ENCODE measurements at regions not wholly inside any gene's neighbourhood (a gene's known extent, or its start where the extent isn't known, plus 50 kb on each side); places are given as distances from the start of the nearest gene placed in this dataset.
A peak's percentile ranks its signal among the peaks of the same experiment; 100 is the strongest.
"Not testable (repeated sequence)": the region's sequence is repeated elsewhere in the genome, so short reads cannot be mapped to it uniquely, and the experiment has no call there.

DNA sequence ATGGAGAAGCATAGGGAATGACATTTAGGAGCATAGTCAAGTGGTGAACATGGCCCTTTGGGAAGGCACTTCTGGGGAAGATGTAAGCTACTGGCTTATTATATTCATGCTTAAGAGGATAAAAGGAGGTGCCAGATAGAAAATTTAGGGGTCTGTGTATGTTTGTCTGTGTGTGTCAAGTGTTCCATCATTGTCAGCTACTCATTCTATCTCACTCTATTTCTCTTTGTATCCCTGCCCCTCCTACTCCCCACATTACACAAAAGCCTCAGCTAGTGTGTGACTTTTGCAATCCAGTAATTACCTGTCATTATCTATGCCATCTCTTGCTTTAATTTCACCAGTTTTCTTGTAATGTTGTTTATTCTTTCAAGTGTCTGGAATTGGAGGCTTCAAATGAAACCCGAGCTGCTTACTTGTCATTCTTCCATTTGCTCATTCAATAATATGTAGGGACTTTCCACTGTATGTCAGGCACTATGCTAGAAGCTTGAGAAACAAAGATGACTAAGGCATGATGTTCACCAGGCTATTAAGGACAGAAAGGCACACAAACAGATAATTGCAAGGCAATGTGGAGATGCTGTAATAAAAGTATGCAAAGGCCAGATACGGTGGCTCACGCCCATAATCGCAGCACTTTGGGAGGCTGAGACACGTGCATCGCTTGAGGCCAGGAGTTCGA, 229.8 kb upstream of the TEX13C start:
- DNase-seq, result no peak

GRCh38 chrX:125093852-125094251, 225.8 kb upstream of the TEX13C start:
- no peak for DNase-seq

DNA sequence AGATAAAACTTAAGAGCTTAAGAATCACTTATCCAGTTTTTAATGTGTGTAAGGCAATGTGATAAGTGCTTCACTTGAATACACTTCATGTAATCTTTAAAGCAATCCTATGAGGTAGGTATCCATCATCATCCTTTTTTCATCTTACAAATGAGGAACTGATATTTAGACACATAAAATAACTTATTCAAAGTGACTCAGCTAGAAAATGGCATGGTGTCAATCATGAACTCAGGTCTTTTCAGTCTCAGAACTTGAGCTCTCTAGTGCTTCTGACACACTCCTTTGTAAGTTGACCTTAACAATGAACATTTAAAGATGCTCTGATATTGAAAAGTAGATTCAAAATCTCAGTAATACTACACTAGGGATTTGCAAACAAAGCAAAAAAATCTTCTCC, 224.8 kb upstream of the TEX13C start:
- no peak for DNase-seq

GRCh38 chrX:125096469-125096868, 223.2 kb upstream of the TEX13C start:
- DNase-seq, result no peak

DNA sequence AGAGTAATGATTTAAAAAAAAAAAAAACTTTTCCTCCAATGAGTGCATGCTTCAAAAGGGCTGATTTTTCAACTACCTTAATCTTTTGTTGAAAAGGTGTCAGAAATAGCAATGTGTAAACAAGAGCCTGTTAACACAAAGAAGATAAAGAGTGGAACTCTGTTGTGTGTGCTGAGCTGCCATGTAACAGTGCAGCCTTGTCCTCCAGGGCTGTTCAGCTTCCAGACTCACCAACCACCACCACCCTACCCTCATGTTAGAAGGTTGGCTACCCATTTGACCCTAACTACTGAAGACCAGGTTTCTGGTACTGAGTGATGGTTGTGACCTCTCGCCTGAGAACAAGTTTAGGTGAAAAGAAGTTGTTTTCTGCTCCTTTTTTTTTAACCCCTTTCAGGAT, 222.8 kb upstream of the TEX13C start:
- no peak for DNase-seq

- peak in 1 of 14 donors; percentile 74 for DNase-seq
These were observed 217.5 kb upstream of the TEX13C start for GRCh38 chrX:125101971-125102755.

GRCh38 chrX:125103693-125104092, 216.0 kb upstream of the TEX13C start:
- DNase-seq, result no peak

DNA sequence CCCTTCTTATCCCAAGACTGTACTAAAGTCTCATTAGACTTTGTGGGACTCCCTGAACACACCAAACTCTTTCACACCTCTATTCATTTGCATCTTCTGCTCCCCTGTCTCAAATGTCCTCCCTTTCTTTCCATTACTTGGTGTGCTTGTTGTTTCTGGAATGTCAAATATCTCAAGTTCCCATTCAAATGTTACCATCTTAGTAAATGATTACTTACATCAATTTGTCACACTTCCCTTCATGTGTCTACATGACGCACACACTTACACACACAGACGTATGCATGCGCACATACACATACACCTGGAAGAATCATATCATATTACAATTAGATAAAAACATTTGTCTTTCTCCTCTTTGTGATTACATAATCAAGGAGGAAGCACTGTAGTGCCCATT, 210.8 kb upstream of the TEX13C start:
- no peak for DNase-seq

DNA sequence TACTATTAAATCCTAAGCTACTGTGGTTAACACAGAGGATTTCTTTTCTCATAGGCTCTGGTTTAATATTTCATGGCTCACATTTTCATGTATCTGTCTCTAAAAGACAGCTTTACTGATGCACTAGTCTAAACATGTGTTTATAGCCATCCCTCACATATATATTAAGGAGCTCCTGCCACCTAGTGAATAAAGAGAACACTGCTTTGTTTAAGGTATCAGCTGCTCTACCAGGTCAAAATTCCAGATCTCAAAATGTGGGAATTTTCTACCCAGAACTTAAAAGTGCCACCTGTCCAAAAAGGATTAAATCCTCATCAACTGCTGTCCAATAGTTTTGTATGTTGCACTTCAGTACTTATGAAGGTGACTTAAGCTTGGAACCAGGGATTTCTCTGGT, 188.5 kb upstream of the TEX13C start:
- DNase-seq, result no peak

DNA sequence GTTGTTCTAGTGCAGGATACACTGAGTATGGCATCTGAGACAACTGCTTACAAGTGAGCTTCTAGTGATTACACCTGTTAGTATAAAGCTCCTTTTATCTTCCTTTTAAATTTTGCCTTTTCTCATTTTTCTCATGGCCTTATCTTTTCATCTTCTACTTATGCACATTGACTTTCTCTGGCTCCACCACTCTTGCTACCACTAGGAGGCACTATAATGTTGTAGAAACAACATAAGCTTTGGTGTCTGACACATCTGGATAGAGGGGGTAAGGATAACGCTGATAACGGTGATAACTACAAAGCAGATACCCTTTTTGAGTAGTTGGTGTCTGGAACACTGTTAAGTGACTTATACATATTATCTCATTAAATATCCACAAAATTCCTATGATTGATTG, 187.4 kb upstream of the TEX13C start:
- DNase-seq, result no peak

GRCh38 chrX:125137521-125137920, 182.2 kb upstream of the TEX13C start:
- peak in 1 of 14 donors; percentile 53 for DNase-seq

DNA sequence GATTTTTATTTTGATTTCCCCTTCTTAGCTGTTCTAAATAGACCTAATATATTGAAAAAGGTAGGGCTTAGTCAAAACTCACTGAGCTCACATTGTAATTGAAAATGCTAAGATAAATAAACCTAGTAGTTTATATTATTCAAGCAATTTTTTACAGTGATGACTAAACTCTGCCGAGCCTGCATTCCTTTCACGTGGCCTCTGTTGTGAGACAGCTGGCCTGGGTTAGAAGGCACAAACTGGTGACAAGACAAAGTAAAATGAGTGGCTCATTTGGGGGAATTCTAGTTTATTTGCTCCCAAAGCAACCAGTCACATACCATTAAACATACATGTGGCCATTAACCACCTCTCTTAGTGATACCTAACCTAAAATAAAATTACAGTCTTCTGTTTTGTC, 169.4 kb upstream of the TEX13C start:
- no peak for DNase-seq

DNA sequence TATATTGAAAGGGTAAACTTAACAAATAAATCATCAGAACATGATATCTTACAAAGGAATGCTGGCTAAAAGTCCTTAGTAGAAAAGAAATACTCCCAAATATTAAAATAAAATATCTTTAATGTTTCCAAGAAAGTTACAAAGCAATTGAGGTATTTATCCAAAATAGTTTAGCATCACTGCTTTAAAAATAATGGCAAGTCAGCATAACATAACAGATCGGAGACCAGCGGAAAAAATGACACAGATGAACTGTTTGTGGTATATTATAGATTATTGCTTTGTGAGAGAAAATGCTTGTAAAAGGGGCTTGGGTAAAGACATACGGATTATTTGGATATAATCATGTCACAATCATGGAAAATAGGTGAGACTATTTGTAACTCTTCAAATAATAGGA, 168.5 kb upstream of the TEX13C start:
- no peak for DNase-seq

GRCh38 chrX:125152011-125152410, 167.7 kb upstream of the TEX13C start:
- no peak for DNase-seq

- no peak for DNase-seq
These were observed 166.1 kb upstream of the TEX13C start for GRCh38 chrX:125153621-125154020.

- DNase-seq, result not testable (repeated sequence)
These were observed 165.1 kb upstream of the TEX13C start for GRCh38 chrX:125154288-125155257.

- not testable (repeated sequence) for DNase-seq
These were observed 164.2 kb upstream of the TEX13C start for GRCh38 chrX:125155296-125156033.

GRCh38 chrX:125170459-125170858, 149.2 kb upstream of the TEX13C start:
- no peak for DNase-seq

- no peak for DNase-seq
These were observed 147.1 kb upstream of the TEX13C start for GRCh38 chrX:125172531-125172930.

DNA sequence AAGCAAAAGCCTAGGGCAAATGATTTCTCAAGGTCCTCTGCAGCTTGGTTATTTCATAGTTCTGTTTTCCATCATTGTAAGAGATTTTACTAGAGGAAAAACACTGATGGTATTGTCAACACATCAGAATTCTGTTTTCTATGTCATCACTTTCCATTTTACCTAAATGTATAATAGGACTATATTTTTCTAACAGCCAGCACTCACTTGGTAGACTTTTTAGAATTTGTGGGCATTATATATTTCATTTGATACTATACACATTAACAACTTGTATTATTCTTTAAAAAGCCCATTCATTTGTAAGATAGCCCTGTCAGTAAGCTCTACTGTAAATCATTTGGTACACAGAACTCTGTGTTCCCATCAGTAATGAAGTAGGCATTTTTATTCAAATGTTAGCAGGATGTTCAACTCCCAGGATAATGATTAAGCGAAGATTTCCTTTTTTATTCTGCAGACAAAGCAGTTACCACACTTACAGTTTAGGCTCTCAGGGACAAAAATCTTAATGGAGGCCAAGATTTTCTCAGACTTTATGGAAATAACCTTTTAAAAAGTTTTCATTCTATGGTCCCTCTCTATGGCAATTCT, 143.6 kb upstream of the TEX13C start:
- no peak for DNase-seq

- peak in 1 of 14 donors; percentile 22 for DNase-seq
These were observed 125.8 kb upstream of the TEX13C start for GRCh38 chrX:125193921-125194320.

GRCh38 chrX:125198546-125198945, 121.1 kb upstream of the TEX13C start:
- peak in 1 of 14 donors; percentile 18 for DNase-seq

Measured in C1 segment of cervical spinal cord (tissue), 14 donors.